ENCODE measurements at regions not wholly inside any gene's neighbourhood (a gene's known extent, or its start where the extent isn't known, plus 50 kb on each side); places are given as distances from the start of the nearest gene placed in this dataset.

DNA sequence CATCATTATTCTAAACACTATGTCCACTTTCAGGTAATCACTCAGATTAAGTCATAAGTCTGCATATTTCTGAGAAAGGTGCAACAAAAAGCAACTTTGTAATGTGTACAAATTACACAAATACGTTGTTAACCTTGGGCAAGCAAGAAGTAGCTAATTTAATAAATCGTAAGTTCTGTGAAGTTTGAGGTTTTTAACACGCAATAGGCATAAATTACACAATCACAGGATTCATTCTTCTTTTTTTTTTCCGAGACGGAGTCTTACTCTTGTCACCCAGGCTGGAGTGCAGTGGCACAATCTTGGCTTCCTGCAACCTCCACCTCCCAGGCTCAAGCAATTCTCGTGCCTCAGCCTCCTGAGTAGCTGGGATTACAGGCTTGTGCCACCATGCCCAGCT is 57.2 kb upstream of the F13A1 start:
- TF ChIP-seq, protein P1, sequence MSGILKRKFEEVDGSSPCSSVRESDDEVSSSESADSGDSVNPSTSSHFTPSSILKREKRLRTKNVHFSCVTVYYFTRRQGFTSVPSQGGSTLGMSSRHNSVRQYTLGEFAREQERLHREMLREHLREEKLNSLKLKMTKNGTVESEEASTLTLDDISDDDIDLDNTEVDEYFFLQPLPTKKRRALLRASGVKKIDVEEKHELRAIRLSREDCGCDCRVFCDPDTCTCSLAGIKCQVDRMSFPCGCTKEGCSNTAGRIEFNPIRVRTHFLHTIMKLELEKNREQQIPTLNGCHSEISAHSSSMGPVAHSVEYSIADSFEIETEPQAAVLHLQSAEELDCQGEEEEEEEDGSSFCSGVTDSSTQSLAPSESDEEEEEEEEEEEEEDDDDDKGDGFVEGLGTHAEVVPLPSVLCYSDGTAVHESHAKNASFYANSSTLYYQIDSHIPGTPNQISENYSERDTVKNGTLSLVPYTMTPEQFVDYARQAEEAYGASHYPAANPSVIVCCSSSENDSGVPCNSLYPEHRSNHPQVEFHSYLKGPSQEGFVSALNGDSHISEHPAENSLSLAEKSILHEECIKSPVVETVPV (CRISPR knock-in tag; IDR thresholded peaks at IDR 0.05): no peak
- TF ChIP-seq ZFP3 (CRISPR knock-in tag; IDR thresholded peaks at IDR 0.05) (no peak), ZNF70 (CRISPR knock-in tag; IDR thresholded peaks at IDR 0.05) (no peak), TOX (CRISPR knock-in tag; IDR thresholded peaks at IDR 0.05; ENCODE audit: borderline replicate concordance) (no peak), RARB (CRISPR knock-in tag; IDR thresholded peaks at IDR 0.05) (no peak), GLIS3 (CRISPR knock-in tag; IDR thresholded peaks at IDR 0.05) (no peak)
- TF ChIP-seq, protein P2, sequence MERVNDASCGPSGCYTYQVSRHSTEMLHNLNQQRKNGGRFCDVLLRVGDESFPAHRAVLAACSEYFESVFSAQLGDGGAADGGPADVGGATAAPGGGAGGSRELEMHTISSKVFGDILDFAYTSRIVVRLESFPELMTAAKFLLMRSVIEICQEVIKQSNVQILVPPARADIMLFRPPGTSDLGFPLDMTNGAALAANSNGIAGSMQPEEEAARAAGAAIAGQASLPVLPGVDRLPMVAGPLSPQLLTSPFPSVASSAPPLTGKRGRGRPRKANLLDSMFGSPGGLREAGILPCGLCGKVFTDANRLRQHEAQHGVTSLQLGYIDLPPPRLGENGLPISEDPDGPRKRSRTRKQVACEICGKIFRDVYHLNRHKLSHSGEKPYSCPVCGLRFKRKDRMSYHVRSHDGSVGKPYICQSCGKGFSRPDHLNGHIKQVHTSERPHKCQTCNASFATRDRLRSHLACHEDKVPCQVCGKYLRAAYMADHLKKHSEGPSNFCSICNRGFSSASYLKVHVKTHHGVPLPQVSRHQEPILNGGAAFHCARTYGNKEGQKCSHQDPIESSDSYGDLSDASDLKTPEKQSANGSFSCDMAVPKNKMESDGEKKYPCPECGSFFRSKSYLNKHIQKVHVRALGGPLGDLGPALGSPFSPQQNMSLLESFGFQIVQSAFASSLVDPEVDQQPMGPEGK (CRISPR knock-in tag; IDR thresholded peaks at IDR 0.05; ENCODE audit: borderline replicate concordance): no peak
- TF ChIP-seq, protein P3, sequence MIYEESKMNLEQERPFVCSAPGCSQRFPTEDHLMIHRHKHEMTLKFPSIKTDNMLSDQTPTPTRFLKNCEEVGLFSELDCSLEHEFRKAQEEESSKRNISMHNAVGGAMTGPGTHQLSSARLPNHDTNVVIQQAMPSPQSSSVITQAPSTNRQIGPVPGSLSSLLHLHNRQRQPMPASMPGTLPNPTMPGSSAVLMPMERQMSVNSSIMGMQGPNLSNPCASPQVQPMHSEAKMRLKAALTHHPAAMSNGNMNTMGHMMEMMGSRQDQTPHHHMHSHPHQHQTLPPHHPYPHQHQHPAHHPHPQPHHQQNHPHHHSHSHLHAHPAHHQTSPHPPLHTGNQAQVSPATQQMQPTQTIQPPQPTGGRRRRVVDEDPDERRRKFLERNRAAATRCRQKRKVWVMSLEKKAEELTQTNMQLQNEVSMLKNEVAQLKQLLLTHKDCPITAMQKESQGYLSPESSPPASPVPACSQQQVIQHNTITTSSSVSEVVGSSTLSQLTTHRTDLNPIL (CRISPR knock-in tag; IDR thresholded peaks at IDR 0.05; ENCODE audit: low read depth): no peak
